IMR-90 (cell line): ENCODE measurements at regions not wholly inside any gene's neighbourhood (a gene's known extent, or its start where the extent isn't known, plus 50 kb on each side); places are given as distances from the start of the nearest gene placed in this dataset.

Source experiments
- ATAC-seq: fragments of 200-7000 bp; cut with Tn5 transposase; 2 replicates; pipeline ENCODE4 v1.9.1; 2020; ENCODE audit warnings: low read depth, mild to moderate bottlenecking, moderate library complexity
- BruUV-seq: library from RNA; stranded (reverse); fragments of 400-500 nt; replicated peaks from 2 replicates; lab custom pipeline; 2021; lab: Mats Ljungman, UMichigan
- CTCF ChIA-PET: fragments of 300-600 bp; formaldehyde crosslinking; extraction: SDS; loops from one replicate; lab custom pipeline; 2021; ENCODE audit warnings: antibody characterized with exemption; lab: Yijun Ruan, JAX
- POLR2A ChIA-PET: fragments of 300-600 bp; sonication (Branson Sonifier 250); formaldehyde crosslinking; loops from one replicate; lab custom pipeline; 2022; ENCODE audit warnings: antibody characterized with exemption; ENCODE audit not compliant: unreplicated experiment; lab: Charles Lee
- DNase-seq: peaks from one replicate; pipeline ENCODE4 v3.0.0; 2013
- H2AFZ ChIP-seq: replicated peaks from 2 replicates; pipeline ENCODE3; 2013; ENCODE audit warnings: low read length, mild to moderate bottlenecking; ENCODE audit not compliant: poor library complexity
- H2AK5ac ChIP-seq: 2 replicates; pipeline ENCODE4 v1.6.1; 2013; ENCODE audit warnings: low read depth, low read length, inconsistent platforms
- H2AK9ac ChIP-seq: replicated peaks from 2 replicates; pipeline ENCODE3; 2013; ENCODE audit warnings: mild to moderate bottlenecking, low read depth, low read length, moderate library complexity; ENCODE audit not compliant: poor library complexity
- H2BK120ac ChIP-seq: 2 replicates; pipeline ENCODE4 v1.6.1; 2013; ENCODE audit warnings: low read depth, low read length, inconsistent platforms
- H2BK15ac ChIP-seq: 3 replicates; pipeline ENCODE4 v1.6.1; 2013; ENCODE audit warnings: low read depth, low read length, inconsistent platforms
- H2BK20ac ChIP-seq: 2 replicates; pipeline ENCODE4 v1.6.1; 2013; ENCODE audit warnings: low read depth, mild to moderate bottlenecking, inconsistent platforms, low read length, moderate library complexity
- H2BK5ac ChIP-seq: 2 replicates; pipeline ENCODE4 v1.6.1; 2013; ENCODE audit warnings: mild to moderate bottlenecking, low read depth, low read length, inconsistent platforms; ENCODE audit not compliant: poor library complexity, severe bottlenecking
- H3K14ac ChIP-seq: replicated peaks from 2 replicates; pipeline ENCODE4 v1.6.1; 2013; ENCODE audit warnings: low read depth, low read length, inconsistent platforms
- H3K18ac ChIP-seq: 2 replicates; pipeline ENCODE4 v1.6.1; 2013; ENCODE audit warnings: low read depth, low read length, control low read depth
- H3K23ac ChIP-seq: 2 replicates; pipeline ENCODE4 v1.6.1; 2013; ENCODE audit warnings: low read depth, low read length, inconsistent platforms
- H3K27ac ChIP-seq: 2 replicates; pipeline ENCODE4 v1.5.1; 2013; ENCODE audit warnings: mild to moderate bottlenecking, control low read depth, low read length; ENCODE audit not compliant: insufficient read depth
- H3K27me3 ChIP-seq: 2 replicates; pipeline ENCODE4 v1.6.1; 2013; ENCODE audit warnings: low read length; ENCODE audit not compliant: control insufficient read depth, insufficient read depth
- H3K36me3 ChIP-seq: 2 replicates; pipeline ENCODE4 v1.6.1; 2013; ENCODE audit warnings: low read length, mixed read lengths; ENCODE audit not compliant: control insufficient read depth, insufficient read depth
- H3K4ac ChIP-seq: 2 replicates; pipeline ENCODE4 v1.6.1; 2013; ENCODE audit warnings: low read depth, low read length, inconsistent platforms
- H3K4me1 ChIP-seq: 2 replicates; pipeline ENCODE4 v1.6.1; 2013; ENCODE audit warnings: low read length, mixed read lengths; ENCODE audit not compliant: control insufficient read depth, insufficient read depth
- H3K4me2 ChIP-seq: 2 replicates; pipeline ENCODE4 v1.6.1; 2013; ENCODE audit warnings: low read depth, mild to moderate bottlenecking, control low read depth, low read length, moderate library complexity
- H3K4me3 ChIP-seq: 2 replicates; pipeline ENCODE4 v1.5.1; 2013; ENCODE audit warnings: low read depth, mild to moderate bottlenecking, control low read depth, low read length, moderate library complexity; ENCODE audit not compliant: insufficient read depth
- H3K56ac ChIP-seq: 2 replicates; pipeline ENCODE4 v1.6.1; 2013; ENCODE audit warnings: low read length, inconsistent platforms; ENCODE audit not compliant: insufficient read depth; ENCODE audit errors: extremely low read depth
- H3K79me1 ChIP-seq, 2 experiments: 2 replicates each; pipeline ENCODE4 v1.6.1; 2013; ENCODE audit warnings: low read length in 2 of 2, inconsistent platforms in 1 of 2, low read depth in 1 of 2
- H3K9ac ChIP-seq: 2 replicates; pipeline ENCODE4 v1.6.1; 2013; ENCODE audit warnings: low read depth, low read length, control low read depth
- H3K9me1 ChIP-seq: 2 replicates; pipeline ENCODE4 v1.6.1; 2013; ENCODE audit warnings: low read length, inconsistent platforms; ENCODE audit not compliant: insufficient read depth
- H3K9me3 ChIP-seq: 2 replicates; pipeline ENCODE4 v1.6.1; 2013; ENCODE audit warnings: low read length; ENCODE audit not compliant: control insufficient read depth, insufficient read depth
- H4K20me1 ChIP-seq: 2 replicates; pipeline ENCODE4 v1.6.1; 2013; ENCODE audit warnings: low read length, inconsistent platforms; ENCODE audit not compliant: insufficient read depth
- H4K5ac ChIP-seq: 2 replicates; pipeline ENCODE4 v1.6.1; 2013; ENCODE audit warnings: mild to moderate bottlenecking, low read depth, low read length, control low read depth
- H4K8ac ChIP-seq, 2 experiments: 2 replicates each; pipeline ENCODE4 v1.6.1; 2013; ENCODE audit warnings: low read depth in 2 of 2, low read length in 2 of 2, control low read depth in 1 of 2, inconsistent platforms in 1 of 2
- H4K91ac ChIP-seq: 2 replicates; pipeline ENCODE4 v1.6.1; 2013; ENCODE audit warnings: low read depth, low read length, inconsistent platforms; ENCODE audit not compliant: insufficient read depth
- BHLHE40 ChIP-seq: fragments of 150-350 bp; IDR thresholded peaks from 2 replicates; pipeline ENCODE4 v1.6.1; 2016; ENCODE audit warnings: mild to moderate bottlenecking, low read depth, low read length
- CEBPB ChIP-seq: IDR thresholded peaks from 2 replicates; pipeline ENCODE4 v1.6.1; 2012; ENCODE audit warnings: low read depth, low read length, improper control_type of control experiment
- CHD1 ChIP-seq: IDR thresholded peaks from 2 replicates; pipeline ENCODE4 v1.6.1; 2012; ENCODE audit warnings: low read depth, low read length, improper control_type of control experiment
- CTCF ChIP-seq: conservative IDR thresholded peaks from 2 replicates; pipeline ENCODE4 v1.5.1; 2012; ENCODE audit warnings: mild to moderate bottlenecking, low read depth, low read length, improper control_type of control experiment
- FOS ChIP-seq: fragments of 150-350 bp; IDR thresholded peaks from 2 replicates; pipeline ENCODE4 v1.6.1; 2016; ENCODE audit warnings: low read depth, low read length
- MAFK ChIP-seq: IDR thresholded peaks from 2 replicates; pipeline ENCODE4 v1.6.1; 2012; ENCODE audit warnings: low read depth, low read length, improper control_type of control experiment
- MAZ ChIP-seq: IDR thresholded peaks from 2 replicates; pipeline ENCODE4 v1.6.1; 2012; ENCODE audit warnings: low read depth, mild to moderate bottlenecking, low read length, improper control_type of control experiment, moderate library complexity, borderline replicate concordance
- MXI1 ChIP-seq: IDR thresholded peaks from 2 replicates; pipeline ENCODE4 v1.6.1; 2012; ENCODE audit warnings: low read depth, mild to moderate bottlenecking, low read length, moderate library complexity, borderline replicate concordance
- NFE2L2 ChIP-seq: fragments of 150-350 bp; IDR thresholded peaks from 2 replicates; pipeline ENCODE4 v1.6.1; 2016; ENCODE audit warnings: low read depth, mild to moderate bottlenecking, low read length
- POLR2A ChIP-seq: IDR thresholded peaks from 2 replicates; pipeline ENCODE4 v1.6.1; 2012; ENCODE audit warnings: mild to moderate bottlenecking, low read depth, low read length
- RAD21 ChIP-seq: IDR thresholded peaks from 2 replicates; pipeline ENCODE4 v1.6.1; 2012; ENCODE audit warnings: low read length, improper control_type of control experiment
- RCOR1 ChIP-seq: IDR thresholded peaks from 2 replicates; pipeline ENCODE4 v1.6.1; 2012; ENCODE audit warnings: mild to moderate bottlenecking, low read length, improper control_type of control experiment; ENCODE audit not compliant: insufficient replicate concordance
- RFX5 ChIP-seq: IDR thresholded peaks from 2 replicates; pipeline ENCODE4 v1.8.0; 2012; ENCODE audit warnings: low read depth, mild to moderate bottlenecking, low read length, moderate library complexity
- SMC3 ChIP-seq: fragments of 150-350 bp; IDR thresholded peaks from 2 replicates; pipeline ENCODE4 v1.6.1; 2016; ENCODE audit warnings: low read depth, mild to moderate bottlenecking, antibody characterized with exemption, low read length, moderate library complexity
- USF2 ChIP-seq: fragments of 150-350 bp; IDR thresholded peaks from 2 replicates; pipeline ENCODE4 v1.6.1; 2017; ENCODE audit warnings: mild to moderate bottlenecking, antibody characterized with exemption, low read length, low read depth
- WGBS, 2 experiments: methylation state at CpG; one replicate each; pipeline versions ENCODE4 v1.1.5 to v1.1.7; 2013; ENCODE audit warnings: missing lambda C conversion rate in 2 of 2; ENCODE audit not compliant: insufficient read length in 1 of 2; ENCODE audit errors: extremely low coverage in 2 of 2; 5-methylcytosine and 5-hydroxymethylcytosine counted together
- dilution Hi-C: fragments of 300-500 bp; cut with HindIII; formaldehyde crosslinking; loops from one replicate; pipeline ENCODE4 v1.14.3; 2018; ENCODE audit warnings: low sequenced_read_pairs; ENCODE audit not compliant: unreplicated experiment
- in situ Hi-C: fragments of 300-500 bp; cut with MboI; formaldehyde crosslinking; loops from 3 replicates; pipeline ENCODE4 v1.14.3; 2019; ENCODE audit warnings: low sequenced_read_pairs, inconsistent platforms, mixed read lengths
- intact Hi-C: fragments of 100-400 bp; cut with micrococcal nuclease; formaldehyde crosslinking; loops from 2 replicates; pipeline ENCODE4 v1.10.0; 2022

GRCh38 chr10:44004913-44005787, 356.5 kb upstream of the ZNF32 start:
- H3K27me3 ChIP-seq, result peaks cover 4% of the 10 kb centered on the region
- H2BK5ac ChIP-seq, result no peak overlapping the region
- no peaks in the 10 kb centered on the region for H3K79me1 ChIP-seq
- H2BK15ac ChIP-seq, result no peak overlapping the region
- H3K9ac ChIP-seq, result no peak overlapping the region
- no peak overlapping the region for H2AK5ac ChIP-seq
- H3K9me3 ChIP-seq, result no peaks in the 10 kb centered on the region
- ChIA-PET POLR2A (no interaction called here), CTCF (no interaction called here)
- dilution Hi-C loops, result no loop called here
- H3K4me1 ChIP-seq, result no peaks in the 10 kb centered on the region
- H2BK120ac ChIP-seq, result no peak overlapping the region
- no peak overlapping the region for H4K8ac ChIP-seq
- H3K56ac ChIP-seq, result no peak overlapping the region
- H3K9me1 ChIP-seq, result no peaks in the 10 kb centered on the region
- WGBS, 2 experiments, result 90% methylated on average over 22 of the region's 43 CpGs; no CpG with 5 or more reads in 1 of the 2 experiments
- in situ Hi-C loops, result no loop called here
- BruUV-seq, result no TSS peak
- no peak overlapping the region for H3K4me2 ChIP-seq
- no peak overlapping the region for H3K14ac ChIP-seq
- ATAC-seq, result no peak
- H3K4ac ChIP-seq, result no peak overlapping the region
- H4K91ac ChIP-seq, result no peak overlapping the region
- no peak overlapping the region for H3K4me3 ChIP-seq
- no peaks in the 10 kb centered on the region for H3K36me3 ChIP-seq
- no peak overlapping the region for H2BK20ac ChIP-seq
- H2AFZ ChIP-seq, result no peak overlapping the region
- no peak overlapping the region for H3K18ac ChIP-seq
- intact Hi-C loops, result no loop called here
- no peak overlapping the region for H4K5ac ChIP-seq
- no peak overlapping the region for H3K27ac ChIP-seq
- no peaks in the 10 kb centered on the region for H4K20me1 ChIP-seq
- no peak for DNase-seq
- peak overlapping the region; percentile 42 for H2AK9ac ChIP-seq
- H3K23ac ChIP-seq, result no peak overlapping the region
- no peak for TF ChIP-seq SMC3
- TF ChIP-seq FOS, result no peak
- no peak for TF ChIP-seq USF2
- no peak for TF ChIP-seq RCOR1
- no peak for TF ChIP-seq RFX5
- no peak for TF ChIP-seq BHLHE40
- TF ChIP-seq CEBPB, result no peak
- TF ChIP-seq MAZ, result no peak
- no peak for TF ChIP-seq NFE2L2
- TF ChIP-seq MXI1, result no peak
- TF ChIP-seq CTCF, result no peak
- no peak for TF ChIP-seq CHD1
- TF ChIP-seq POLR2A, result no peak
- no peak for TF ChIP-seq RAD21
- no peak for TF ChIP-seq MAFK
